ENCODE measurements at regions not wholly inside any gene's neighbourhood (a gene's known extent, or its start where the extent isn't known, plus 50 kb on each side); places are given as distances from the start of the nearest gene placed in this dataset.

- in situ Hi-C loops (cut with MboI): no loop called here
- Histone ChIP-seq H3K9me2 (ENCODE audit: insufficient read depth) (no peaks in the 10 kb centered on the region), H3K4me2 (ENCODE audit: unreplicated experiment) (no peak overlapping the region), H3K27ac (no peak overlapping the region), H4K20me1 (ENCODE audit: insufficient read depth) (no peaks in the 10 kb centered on the region), H3K9ac (no peak overlapping the region), H2AFZ (no peak overlapping the region), H3K9me3 (ENCODE audit: low read depth) (no peaks in the 10 kb centered on the region), H3K79me2 (ENCODE audit: insufficient read depth) (no peaks in the 10 kb centered on the region), H3K27me3 (replicated peaks; ENCODE audit: insufficient read depth) (no peaks in the 10 kb centered on the region), H3K4me1 (ENCODE audit: insufficient read depth) (no peaks in the 10 kb centered on the region), H3K4me3 (no peak overlapping the region), H3K36me3 (ENCODE audit: low read depth) (peaks cover 38% of the 10 kb centered on the region), H3F3A (ENCODE audit: insufficient read depth) (no peaks in the 10 kb centered on the region)
- no peak for TF ChIP-seq EZH2phosphoT487 (IDR thresholded peaks at IDR 0.05; ENCODE audit: insufficient read depth, low read depth)
- TF ChIP-seq EZH2 (IDR thresholded peaks at IDR 0.05; ENCODE audit: insufficient read depth, poor library complexity, severe bottlenecking): no peak
- no peak for DNase-seq
- 93 to 98% methylated on average over 3 of the region's 3 CpGs for WGBS, 2 experiments (ENCODE audit: low coverage in 1 of 2, low lambda C conversion rate in 2 of 2, missing lambda C conversion rate in 2 of 2)
Measured at GRCh38 chr4:125484912-125485311, 170.2 kb downstream of the FAT4 start.

GRCh38 chr4:125486351-125486750, 171.6 kb downstream of the FAT4 start:
- H3K4me3 ChIP-seq: no peak overlapping the region
- WGBS, 2 experiments (ENCODE audit: low coverage in 1 of 2, low lambda C conversion rate in 2 of 2, missing lambda C conversion rate in 2 of 2): 30 to 33% methylated on average over 3 of the region's 3 CpGs

GRCh38 chr4:125489952-125490690, 175.4 kb downstream of the FAT4 start:
- Histone ChIP-seq H3K4me1 (ENCODE audit: insufficient read depth) (no peaks in the 10 kb centered on the region), H3K27me3 (replicated peaks; ENCODE audit: insufficient read depth) (no peaks in the 10 kb centered on the region), H3K79me2 (ENCODE audit: insufficient read depth) (no peaks in the 10 kb centered on the region), H3K9me2 (ENCODE audit: insufficient read depth) (no peaks in the 10 kb centered on the region), H4K20me1 (ENCODE audit: insufficient read depth) (no peaks in the 10 kb centered on the region), H2AFZ (no peak overlapping the region), H3K4me2 (ENCODE audit: unreplicated experiment) (no peak overlapping the region), H3K4me3 (no peak overlapping the region), H3K36me3 (ENCODE audit: low read depth) (peaks cover 29% of the 10 kb centered on the region), H3F3A (ENCODE audit: insufficient read depth) (no peaks in the 10 kb centered on the region), H3K9ac (no peak overlapping the region), H3K9me3 (ENCODE audit: low read depth) (no peaks in the 10 kb centered on the region), H3K27ac (no peak overlapping the region)
- no peak for TF ChIP-seq EZH2phosphoT487 (IDR thresholded peaks at IDR 0.05; ENCODE audit: insufficient read depth, low read depth)
- TF ChIP-seq EZH2 (IDR thresholded peaks at IDR 0.05; ENCODE audit: insufficient read depth, poor library complexity, severe bottlenecking): no peak
- WGBS, 2 experiments (ENCODE audit: low coverage in 1 of 2, low lambda C conversion rate in 2 of 2, missing lambda C conversion rate in 2 of 2): 85 to 86% methylated on average over 15 of the region's 15 CpGs
- in situ Hi-C loops (cut with MboI): no loop called here
- no peak for DNase-seq

More at GRCh38 chr4:125486351-125486750, 171.6 kb downstream of the FAT4 start:
- Histone ChIP-seq H3K27me3 (replicated peaks; ENCODE audit: insufficient read depth) (no peaks in the 10 kb centered on the region), H3K4me1 (ENCODE audit: insufficient read depth) (no peaks in the 10 kb centered on the region), H4K20me1 (ENCODE audit: insufficient read depth) (no peaks in the 10 kb centered on the region), H3K9me3 (ENCODE audit: low read depth) (no peaks in the 10 kb centered on the region), H3K36me3 (ENCODE audit: low read depth) (peaks cover 38% of the 10 kb centered on the region), H3K79me2 (ENCODE audit: insufficient read depth) (no peaks in the 10 kb centered on the region), H3K9me2 (ENCODE audit: insufficient read depth) (no peaks in the 10 kb centered on the region), H3K4me2 (ENCODE audit: unreplicated experiment) (no peak overlapping the region), H2AFZ (no peak overlapping the region), H3F3A (ENCODE audit: insufficient read depth) (no peaks in the 10 kb centered on the region), H3K27ac (no peak overlapping the region), H3K9ac (no peak overlapping the region)
- in situ Hi-C loops (cut with MboI): no loop called here
- no peak for TF ChIP-seq EZH2 (IDR thresholded peaks at IDR 0.05; ENCODE audit: insufficient read depth, poor library complexity, severe bottlenecking)
- DNase-seq: no peak

GRCh38 chr4:125492957-125493356, 178.2 kb downstream of the FAT4 start:
- Histone ChIP-seq H3K36me3 (ENCODE audit: low read depth) (peaks cover 13% of the 10 kb centered on the region), H2AFZ (no peak overlapping the region), H3K4me2 (ENCODE audit: unreplicated experiment) (no peak overlapping the region), H3K9me2 (ENCODE audit: insufficient read depth) (no peaks in the 10 kb centered on the region), H3K27ac (no peak overlapping the region), H4K20me1 (ENCODE audit: insufficient read depth) (no peaks in the 10 kb centered on the region), H3K4me3 (no peak overlapping the region), H3K27me3 (replicated peaks; ENCODE audit: insufficient read depth) (no peaks in the 10 kb centered on the region), H3K9me3 (ENCODE audit: low read depth) (no peaks in the 10 kb centered on the region), H3K9ac (no peak overlapping the region), H3K79me2 (ENCODE audit: insufficient read depth) (no peaks in the 10 kb centered on the region), H3K4me1 (ENCODE audit: insufficient read depth) (no peaks in the 10 kb centered on the region), H3F3A (ENCODE audit: insufficient read depth) (no peaks in the 10 kb centered on the region)
- in situ Hi-C loops (cut with MboI): no loop called here
- TF ChIP-seq EZH2 (IDR thresholded peaks at IDR 0.05; ENCODE audit: insufficient read depth, poor library complexity, severe bottlenecking) (no peak), EZH2phosphoT487 (IDR thresholded peaks at IDR 0.05; ENCODE audit: insufficient read depth, low read depth) (no peak)
- no peak for DNase-seq
- 88 to 94% methylated on average over 1 of the region's 1 CpG for WGBS, 2 experiments (ENCODE audit: low coverage in 1 of 2, low lambda C conversion rate in 2 of 2, missing lambda C conversion rate in 2 of 2)

Data from GM23248 (cell line).